Forelimb muscle (tissue), 1 donor: ENCODE measurements at regions not wholly inside any gene's neighbourhood (a gene's known extent, or its start where the extent isn't known, plus 50 kb on each side); places are given as distances from the start of the nearest gene placed in this dataset.

ENCODE experiments used
- DNase-seq: peaks from one replicate; pipeline ENCODE4 v3.0.0-alpha.2; 2013; ENCODE audit warnings: low read depth

DNA sequence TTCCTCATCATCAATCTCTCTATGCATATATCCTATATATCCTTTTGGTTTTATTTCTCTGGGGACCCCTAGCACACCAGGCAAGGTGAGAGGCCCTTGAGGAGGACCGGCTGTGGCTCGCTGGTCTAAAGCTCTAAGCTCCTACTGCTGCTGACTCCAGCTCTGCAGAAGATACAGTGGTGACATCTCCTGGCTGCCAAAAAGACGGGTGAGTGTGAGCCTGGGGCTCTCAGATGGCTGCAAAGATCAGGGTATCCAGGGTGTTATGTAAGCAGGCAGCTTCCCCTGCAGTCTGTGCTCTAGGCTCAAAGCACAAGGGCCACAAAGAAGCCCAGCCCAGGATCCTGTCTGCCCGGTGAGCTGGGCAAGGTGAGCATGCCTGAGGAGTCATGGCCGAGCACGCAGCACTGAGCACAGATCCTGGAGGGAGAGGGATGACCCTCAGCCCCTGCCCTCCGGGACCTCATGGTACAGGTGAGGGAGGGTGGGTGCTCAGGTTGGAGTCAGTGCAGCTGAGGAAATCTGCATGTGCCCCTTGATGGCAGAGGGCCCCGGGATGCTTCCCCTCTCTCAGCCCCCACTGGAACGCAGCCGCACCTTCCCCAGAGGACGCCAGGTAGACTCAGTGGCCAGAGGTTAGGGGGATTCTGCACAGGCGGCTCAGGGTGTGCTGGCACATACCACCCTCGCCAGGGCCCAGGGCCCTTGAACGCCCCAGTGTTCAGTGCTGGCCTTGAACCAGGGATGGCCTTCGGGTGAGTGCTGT is 95.4 kb upstream of the INSIG1 start:
- no peak for DNase-seq

DNA sequence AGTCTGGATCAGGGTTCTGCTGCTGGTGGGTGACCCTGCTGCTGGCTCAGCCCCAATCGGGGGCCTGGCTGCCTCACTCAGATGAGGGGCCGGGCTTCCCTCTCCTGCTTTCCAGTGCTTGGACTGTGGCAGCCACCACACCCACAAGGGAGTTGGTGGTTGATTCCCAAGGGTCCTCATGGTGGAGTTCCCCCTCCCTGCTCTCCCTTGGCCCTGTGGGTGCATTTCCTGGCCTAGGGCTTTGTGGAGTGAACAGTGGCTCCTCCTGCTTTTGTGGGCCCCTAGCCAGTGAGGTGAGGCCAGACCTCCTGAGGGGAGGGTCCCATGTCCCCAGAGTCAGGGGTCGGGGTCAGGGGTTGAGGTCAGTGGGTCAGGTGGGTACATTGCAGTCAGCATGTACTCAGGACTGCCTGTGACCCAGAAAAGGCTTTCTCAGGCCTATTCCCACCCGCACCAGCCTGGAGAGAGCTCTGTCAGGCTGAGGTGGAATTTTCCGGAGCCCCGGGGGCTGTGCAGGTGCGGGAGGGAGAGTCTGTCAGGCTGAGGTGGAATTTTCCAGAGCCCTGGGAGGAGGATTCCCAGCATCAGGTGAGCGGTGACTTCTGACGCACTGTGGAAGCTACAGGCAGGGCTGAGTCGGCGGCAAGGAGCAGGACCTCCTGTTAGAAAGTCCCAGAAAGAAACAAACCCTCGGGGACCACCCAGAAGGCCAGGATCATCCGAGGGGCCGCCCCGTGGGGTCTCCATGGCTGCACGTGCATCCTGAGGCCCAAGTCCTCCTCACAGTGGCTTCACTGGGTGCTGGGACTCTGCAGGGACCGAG is 94.4 kb upstream of the INSIG1 start:
- DNase-seq, result no peak

DNA sequence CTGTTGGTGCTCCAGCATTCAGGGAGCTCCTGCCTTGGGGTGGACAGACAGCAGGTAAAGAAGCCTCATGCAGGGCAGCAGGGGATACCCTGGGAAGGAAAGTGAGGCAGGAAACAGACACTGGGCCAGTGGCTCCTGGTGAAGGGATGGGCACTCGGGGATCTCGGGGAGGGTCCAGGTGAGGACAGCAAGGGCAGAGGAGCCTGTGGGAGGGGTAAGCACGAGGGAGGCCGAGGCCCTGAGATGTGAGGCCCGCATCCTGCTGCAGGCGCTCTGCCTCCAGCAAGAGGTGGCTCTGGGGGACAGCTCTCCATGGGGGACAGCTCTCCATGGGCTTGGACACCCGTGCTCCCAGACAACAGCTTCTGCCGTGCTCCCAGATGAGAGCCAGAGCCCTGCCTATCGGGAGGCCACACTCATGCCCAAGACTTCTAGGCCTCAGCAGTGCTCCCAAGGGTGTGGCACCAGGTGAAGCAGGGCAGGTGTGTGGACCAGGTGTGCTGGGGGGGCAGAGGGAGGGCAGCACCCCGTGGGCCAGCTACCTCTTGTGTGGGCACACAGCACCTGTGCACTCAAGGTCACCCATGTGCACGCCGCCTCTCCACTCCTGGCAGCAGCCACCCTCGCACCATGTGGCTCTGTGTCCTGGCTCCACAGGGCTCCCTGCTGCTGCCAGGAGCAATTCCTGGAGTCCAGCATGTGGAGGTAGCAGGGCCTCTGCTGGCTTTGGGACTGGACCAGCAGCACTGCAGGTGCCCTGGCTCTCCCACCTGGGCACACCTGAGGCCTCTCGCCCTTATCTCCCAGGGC is 93.6 kb upstream of the INSIG1 start:
- DNase-seq, result no peak

DNA sequence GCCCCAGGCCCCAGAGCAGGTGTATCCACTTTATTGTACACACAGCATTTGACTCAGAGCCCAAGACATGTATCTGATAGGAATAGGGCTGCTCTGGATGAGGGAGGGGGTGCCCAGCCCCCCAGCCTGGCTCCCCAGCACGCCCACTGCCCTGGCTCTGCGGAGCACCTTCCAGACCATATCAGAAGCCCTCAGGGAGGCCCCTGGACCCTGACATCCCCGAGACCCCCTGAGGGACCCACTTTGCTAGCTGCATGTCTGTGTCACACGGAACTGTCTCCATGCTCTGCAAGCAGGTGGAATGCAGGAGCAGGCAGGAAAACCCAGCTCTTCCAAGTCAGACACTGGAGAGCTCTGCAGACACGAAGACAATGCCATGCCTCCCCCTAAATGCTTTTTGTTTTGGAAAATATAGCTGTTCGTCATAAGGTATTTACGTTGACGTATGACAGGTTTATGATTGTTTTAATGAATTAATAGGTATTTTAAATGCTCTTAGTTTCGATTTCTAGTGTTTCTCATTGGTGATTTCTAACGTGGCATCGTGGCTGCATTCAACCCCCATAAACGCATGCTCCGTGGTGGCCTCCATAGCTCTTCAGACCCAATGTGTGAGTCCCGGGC is 92.8 kb upstream of the INSIG1 start:
- no peak for DNase-seq

DNA sequence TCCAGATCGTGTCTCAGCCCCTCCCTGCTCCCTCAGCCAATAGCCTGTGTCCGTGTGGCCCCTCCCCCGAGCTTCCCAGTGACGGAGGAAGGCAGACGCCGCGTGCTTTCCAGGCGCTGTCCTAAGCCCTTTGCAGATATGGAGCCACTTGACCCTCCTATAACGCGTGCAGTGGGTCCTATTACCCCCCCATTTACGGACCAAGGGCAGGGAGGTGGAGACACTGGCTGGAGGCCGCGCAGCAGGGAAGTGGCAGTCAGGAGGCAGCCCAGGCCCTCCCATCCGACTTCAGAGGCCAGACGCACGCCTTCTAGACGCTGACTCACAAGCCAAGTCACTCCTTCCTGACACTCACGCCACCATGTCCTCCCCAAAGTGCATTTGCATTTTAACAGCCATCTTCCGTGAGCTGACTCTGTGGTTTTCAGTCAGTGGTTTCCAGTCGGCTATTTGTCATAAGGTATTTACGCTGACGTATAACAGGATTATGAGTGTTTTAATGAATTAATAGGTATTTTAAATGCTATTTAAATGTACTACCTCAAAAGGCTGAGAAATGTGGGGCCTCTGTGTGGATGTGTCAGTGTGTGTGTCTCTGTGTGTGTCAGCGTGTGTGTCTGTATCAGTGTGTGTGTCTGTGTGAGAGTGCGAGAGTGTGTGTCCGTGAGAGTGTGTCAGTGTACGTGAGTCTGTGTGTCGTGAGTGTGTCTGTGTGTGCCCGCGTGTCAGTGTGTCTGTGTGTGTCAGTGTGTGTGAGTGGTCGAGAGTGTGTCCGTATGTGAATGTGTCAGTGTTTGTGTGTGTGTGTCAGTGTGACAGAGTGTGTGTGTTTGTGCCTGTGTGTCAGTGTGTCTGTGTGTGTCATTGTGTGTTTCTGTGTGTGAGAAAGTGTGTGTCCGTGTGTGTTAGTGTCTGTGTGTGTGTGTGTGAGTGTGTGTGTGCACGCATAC is 92.0 kb upstream of the INSIG1 start:
- DNase-seq, result peak; percentile 77

DNA sequence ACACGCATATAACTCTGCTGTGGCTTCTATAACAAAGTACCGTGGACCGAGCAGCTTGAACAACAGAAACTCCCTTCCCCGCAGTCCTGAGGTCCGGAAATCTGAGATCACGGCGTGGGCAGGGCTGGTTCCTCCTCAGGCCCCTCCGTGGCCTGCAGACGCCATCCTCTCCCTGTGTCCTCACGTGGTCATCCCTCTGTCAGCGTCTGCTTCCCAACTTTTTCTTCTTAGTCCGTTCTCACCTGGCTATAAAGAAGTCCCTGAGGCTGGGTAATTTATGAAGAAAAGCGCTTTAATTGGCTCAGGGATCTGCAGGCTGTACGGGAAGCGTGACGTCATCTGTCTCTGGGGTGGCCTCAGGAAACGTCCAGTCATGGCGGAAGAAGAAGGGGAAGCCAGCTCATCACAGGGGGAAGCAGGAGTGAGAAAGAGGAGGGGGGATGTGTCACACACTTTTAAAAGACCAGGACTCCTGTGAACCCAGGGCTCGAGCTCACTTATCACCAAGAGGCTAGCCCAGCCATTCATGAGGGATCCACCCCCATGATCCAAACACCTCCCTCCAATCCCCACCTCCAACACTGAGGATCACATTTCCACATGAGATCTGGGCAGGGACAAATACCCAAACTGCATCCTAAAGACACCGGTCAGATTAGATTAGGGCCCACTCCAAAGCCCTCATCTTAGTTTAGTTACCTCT is 91.2 kb upstream of the INSIG1 start:
- peak; percentile 66 for DNase-seq

DNA sequence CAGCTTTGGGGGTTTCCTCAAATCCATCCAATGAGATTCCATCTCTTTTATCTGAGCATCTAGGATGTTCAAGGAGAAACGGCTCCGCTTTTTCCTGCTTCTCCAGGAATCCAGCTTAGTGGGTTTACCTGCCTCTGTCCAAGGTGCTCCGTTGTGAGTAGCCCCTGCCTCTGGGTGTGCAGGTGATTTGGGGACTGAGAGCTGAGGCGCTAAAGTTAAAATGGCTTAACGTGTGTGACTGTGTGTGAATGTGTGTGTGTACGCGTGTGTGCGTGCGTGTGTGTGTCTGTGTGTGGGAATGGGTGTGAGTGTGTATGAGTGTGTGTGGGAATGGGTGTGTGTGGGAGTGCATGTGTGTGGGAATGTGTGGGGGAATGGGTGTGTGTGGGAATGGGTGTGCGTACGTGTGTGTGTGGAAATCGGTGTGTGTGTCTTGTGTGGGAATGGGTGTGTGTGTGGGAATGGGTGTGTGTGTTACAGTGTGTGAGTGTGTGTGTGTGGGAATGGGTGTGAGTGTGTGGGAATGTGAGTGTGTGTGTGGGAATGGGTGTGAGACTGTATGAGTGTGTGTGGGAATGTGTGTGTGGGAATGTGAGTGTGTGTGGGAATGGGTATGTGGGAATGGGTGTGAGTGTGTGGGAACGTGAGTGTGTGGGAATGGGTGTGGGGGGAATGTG is 90.2 kb upstream of the INSIG1 start:
- no peak for DNase-seq

DNA sequence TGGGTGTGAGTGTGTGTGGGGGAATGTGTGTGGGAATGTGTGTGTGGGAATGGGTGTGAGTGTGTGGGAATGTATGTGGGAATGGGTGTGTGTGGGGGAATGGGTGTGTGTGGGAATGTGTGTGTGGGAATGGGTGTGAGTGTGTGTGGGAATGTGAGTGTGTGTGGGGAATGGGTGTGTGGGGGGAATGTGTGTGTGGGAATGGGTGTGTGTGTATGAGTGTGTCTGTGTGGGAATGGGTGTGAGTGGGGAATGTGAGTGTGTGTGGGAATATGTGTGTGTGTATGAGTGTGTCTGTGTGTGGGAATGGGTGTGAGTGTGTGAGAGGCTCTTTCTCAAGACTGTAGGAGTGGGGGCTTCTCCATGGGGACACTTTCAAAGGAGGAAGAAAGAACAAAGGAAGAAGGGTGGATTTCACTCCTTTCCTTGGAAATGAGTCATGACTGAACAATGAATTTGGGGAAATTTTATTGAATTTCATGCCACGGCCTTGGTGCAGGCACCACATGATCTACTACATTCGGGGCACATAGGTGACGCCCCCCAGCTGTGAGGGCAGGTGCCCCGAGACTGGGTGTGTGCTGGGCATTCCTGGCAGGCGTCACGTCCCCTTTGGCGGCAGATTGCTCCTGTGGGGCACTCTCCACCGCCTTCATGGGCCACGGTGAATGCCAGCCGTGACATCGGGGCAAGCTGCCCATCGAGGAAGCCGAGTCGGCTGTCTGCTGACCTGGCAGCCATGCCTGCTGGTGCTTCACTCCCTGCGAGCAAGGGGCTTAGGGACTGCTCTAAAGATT is 88.8 kb upstream of the INSIG1 start:
- no peak for DNase-seq

DNA sequence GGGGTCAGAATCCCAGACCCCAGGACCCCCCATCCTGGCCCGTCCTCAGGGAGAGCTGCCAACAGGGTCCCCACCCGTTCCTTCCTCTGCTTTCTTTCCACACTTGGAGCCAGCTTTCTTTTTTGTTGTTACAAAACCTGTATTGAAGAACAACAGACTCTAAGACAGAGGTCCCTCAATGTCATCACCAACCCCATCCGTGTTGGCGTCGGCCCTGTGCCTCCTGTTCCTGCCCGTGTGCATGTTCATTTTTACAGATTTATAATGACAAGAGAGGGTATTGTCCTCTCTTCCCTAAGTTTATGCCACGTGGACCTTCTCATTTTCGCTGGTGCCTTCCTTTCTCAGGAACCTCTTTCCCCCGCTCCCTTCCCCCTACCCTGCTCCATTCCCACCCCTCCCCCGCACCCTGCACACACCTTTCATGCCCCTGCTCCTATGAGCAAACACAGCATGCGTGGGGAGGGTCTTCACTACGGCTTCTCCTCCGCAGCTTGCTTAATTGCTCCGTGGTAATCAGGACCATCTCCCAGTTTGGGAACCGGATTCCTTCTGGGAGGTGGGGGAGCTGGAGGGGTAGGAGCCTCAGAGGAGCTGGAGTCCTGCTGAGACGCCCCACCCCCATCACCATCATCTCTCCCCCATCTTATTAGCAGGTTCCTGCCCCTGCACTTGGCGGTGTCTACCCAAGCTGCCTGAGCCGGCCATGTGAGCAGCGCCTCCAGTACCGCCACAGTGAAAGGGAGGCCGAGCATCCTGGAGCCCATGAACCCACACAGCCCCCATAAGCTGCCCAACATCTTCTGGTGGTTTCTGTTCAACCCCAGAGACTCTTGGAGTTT is 88.0 kb upstream of the INSIG1 start:
- no peak for DNase-seq

DNA sequence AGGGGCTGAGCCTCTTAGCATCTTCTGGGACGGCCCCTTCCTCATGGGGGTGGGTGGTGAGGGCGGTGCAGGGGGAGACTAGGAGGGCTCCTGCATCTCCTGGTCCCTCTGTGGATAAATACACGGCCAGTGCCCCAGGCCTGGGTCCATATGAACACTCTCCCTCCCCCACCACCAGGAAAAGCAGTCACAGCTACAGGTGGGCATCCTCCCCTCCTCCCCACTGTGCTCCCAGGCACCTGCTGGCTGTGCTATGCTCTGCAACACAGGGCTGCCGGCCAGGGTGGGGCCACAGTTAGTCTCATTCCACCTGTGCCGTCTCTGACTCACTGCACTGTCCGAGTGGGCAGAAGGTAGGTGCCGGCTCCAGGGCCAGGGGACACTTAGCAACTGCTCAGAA is 87.3 kb upstream of the INSIG1 start:
- DNase-seq, result no peak

DNA sequence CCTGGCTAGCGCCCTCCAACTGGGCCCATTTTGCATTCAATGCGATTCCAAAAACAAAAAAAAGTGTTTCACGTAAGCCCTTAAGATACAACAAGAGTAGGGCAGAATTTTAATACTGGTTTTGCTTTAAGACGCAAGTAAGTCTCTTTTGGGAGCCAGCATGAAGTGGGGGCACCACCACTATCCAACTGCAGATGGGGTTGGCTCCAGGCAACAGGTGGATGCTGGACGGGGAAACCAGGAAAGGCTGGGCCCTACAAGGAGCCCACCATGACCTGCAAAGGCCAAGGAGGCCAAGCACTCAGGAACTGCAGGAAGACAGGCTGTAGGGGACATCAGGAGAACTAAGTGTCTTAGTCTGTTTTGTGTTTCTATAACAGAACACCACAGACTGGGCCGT is 86.5 kb upstream of the INSIG1 start:
- no peak for DNase-seq

DNA sequence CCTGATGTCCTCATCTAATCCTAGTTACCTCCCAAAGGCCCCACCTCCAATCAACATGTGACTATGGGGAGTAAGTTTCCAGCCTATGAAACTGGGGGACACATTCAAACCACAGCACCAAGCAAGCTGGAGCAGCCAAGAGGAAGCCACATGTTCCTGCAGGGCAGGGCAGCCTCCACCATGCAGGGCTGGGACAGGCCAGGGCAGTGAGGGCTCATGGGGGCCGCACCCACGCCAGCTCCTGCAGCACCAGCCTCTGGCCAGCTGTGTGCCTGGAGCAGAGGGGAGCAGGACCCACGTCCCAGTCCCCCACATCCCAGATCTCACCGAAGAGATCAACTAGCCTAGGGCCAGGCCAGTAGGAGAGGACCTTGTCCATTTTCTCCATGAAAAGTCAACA is 85.9 kb upstream of the INSIG1 start:
- DNase-seq, result no peak

DNA sequence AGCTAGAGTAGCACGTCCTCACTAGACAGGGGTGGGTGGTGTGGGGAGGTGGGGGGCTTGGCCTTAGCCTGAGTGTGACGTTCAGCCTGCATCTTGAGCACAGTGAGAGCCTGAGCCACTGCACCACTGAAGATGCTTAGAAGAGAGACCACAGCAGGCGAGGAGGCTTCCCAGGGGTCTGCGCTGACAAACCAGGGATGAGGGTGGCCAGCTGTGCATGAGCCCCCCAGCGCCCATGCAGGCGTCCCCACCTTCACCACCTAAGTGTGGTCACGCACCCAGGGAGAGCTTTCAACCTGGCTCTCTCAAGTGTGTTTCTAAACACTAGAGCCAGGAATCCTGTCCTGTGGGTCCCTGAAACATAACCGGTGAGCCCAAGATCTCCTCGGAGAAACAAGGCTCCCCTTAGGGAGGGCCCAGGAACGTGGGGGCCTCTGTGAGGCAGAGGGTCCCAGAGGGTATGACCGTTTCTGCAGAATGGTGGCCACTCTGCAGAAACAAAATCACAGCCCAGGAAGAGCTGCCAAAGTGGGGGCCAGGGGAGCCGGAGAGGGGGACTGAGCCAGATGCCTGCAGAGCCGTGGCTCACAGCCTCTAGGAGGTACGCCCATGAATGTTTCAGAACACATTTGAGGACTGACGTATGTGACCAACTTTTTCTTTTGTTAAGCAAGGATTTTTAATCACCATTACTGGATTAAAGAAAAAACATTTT is 85.2 kb upstream of the INSIG1 start:
- DNase-seq, result no peak

DNA sequence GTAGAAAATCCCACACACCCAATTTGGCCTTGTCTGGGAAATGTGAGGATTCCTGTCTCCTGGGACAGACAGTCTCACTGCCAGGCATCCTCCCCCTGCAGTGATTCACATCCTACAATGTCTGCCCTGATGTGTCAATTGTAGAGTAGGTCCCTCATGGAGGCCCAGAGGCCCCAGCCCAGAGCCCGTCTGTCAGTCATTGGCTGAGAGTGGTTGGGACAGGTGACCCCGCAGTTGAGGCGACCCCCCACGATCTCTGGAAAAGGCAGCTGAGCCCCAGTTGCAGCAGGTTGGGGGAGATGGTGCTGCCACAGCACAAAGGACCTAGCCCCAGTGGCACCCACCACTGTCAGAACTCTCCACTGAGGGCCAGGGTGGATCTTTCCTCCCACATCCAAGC is 84.3 kb upstream of the INSIG1 start:
- DNase-seq, result no peak

DNA sequence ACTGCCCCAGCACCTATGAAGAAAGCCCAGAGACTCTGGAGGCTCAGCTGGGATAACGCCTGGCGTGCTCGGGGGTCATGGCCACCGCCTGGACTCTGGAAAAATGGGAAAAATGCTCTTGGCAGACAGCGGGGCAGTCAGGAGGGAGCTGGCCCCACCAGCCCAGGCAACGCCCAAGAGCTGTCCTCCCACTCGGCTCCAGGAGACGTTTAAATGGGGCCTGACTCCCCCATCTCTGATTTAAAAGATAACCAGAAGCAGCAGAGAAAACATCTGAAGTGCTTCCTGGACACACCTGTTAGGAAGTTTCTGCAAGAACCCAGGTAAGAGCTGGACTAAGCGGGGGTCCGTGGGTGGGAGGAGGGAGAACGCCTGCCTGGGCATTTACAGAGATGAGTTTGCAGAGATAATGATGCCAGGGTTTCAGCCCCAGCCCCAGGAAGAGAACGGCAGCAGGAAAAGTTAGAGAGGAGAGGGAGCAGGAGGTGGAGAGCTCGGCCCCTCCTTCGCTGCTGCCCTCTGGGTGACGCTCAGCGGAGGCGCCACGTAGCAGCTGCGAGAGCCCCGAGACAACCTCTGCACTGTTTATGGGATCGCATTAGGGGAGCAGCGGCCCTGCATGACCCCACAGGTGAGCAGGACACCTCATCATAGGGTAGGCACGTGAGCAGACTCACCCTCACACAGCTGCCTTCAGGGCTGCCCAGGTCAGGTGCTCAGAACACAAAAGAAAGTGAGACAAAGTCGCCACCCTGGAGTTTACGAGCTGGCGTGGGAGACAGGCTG is 83.5 kb upstream of the INSIG1 start:
- no peak for DNase-seq

DNA sequence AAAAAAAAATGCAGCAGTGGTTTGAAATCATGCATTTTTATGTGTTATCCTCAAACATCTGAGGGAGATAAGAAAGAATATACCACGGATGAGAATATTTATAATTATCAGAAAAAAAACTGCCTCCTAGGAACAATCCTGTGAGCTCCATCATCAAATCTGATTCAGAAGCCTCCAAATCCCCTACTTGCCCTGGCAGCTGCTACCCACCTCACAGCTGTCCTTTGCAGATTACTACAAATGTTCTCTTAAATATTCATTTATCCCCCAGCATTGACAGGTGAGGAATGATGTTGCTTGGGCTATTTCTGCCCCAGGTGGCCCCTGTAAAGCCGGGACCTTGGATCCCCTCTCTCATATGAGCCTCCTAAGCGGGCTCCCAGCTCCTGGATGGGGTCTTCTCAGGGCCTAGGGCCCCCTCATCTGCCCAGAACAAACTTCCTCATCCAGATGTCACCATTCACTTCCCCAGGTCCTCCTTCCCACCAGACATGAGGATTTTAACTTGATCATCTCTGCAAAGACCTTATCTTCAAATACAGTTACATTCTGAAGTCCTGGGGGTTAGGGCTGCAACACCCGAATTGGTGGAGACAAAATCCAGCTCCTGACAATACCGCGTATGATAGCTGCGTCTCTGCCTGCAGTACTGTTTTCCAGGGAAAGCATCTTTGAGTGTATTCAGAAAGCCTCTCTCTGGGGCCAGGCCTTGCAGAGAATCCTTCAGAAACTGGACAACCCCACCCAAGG is 81.9 kb upstream of the INSIG1 start:
- DNase-seq, result no peak
